ENCODE measurements at regions not wholly inside any gene's neighbourhood (a gene's known extent, or its start where the extent isn't known, plus 50 kb on each side); places are given as distances from the start of the nearest gene placed in this dataset.

DNA sequence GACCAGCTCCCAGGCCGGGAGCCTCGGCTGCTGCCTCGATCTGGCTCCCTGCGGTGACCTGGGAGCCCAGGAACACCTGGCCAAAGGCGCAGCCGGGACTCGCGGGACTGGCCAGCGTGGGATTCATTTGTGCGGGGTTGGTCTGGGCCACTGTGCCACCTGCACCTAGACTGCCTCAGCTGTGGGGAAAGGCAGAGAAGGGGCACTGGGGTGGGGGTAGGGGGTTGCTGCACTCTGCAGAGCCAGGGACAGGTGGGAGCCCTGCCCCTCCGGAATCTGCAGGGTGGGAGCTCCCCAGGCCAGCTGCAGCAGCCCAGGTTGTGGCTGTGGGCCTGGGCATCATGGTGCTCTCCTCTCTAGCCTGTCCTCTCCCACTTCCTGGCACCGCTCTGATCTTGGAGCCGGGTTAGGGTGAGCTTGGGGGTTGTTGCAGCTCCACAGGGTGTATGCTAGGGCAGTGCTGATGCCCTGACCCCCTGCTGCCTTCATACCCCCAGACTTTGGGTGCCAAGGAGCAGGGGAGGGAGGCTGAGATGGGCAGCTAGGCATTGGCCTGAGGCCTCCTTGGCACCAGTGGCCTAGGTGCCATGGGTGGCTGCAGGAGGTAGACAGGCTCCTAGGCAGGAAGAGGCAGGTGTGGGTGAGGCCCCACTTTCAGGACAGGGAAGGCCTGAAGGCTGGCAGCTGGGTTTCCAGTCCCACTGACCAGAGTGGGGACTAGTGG lies 57.5 kb upstream of the ETV3 start:
- no peaks in the 10 kb centered on the region for H3K36me3 Mint-ChIP-seq (ENCODE audit: low read depth)
- TF ChIP-seq, protein P1, sequence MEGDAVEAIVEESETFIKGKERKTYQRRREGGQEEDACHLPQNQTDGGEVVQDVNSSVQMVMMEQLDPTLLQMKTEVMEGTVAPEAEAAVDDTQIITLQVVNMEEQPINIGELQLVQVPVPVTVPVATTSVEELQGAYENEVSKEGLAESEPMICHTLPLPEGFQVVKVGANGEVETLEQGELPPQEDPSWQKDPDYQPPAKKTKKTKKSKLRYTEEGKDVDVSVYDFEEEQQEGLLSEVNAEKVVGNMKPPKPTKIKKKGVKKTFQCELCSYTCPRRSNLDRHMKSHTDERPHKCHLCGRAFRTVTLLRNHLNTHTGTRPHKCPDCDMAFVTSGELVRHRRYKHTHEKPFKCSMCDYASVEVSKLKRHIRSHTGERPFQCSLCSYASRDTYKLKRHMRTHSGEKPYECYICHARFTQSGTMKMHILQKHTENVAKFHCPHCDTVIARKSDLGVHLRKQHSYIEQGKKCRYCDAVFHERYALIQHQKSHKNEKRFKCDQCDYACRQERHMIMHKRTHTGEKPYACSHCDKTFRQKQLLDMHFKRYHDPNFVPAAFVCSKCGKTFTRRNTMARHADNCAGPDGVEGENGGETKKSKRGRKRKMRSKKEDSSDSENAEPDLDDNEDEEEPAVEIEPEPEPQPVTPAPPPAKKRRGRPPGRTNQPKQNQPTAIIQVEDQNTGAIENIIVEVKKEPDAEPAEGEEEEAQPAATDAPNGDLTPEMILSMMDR (conservative IDR thresholded peaks at IDR 0.05) = no peak
- H3K27me3 Mint-ChIP-seq (ENCODE audit: insufficient read depth) = peaks cover 13% of the 10 kb centered on the region
- peaks cover 15% of the 10 kb centered on the region for H3K4me1 Mint-ChIP-seq
- Histone ChIP-seq H3K4me1 (ENCODE audit: control insufficient read depth, insufficient read depth, low read length) (no peaks in the 10 kb centered on the region), H3K4me3 (ENCODE audit: low read length) (no peak overlapping the region), H3K9ac (ENCODE audit: extremely low read depth, low read length, poor library complexity, severe bottlenecking) (no peak overlapping the region), H3K27me3 (ENCODE audit: control insufficient read depth, insufficient read depth, low read length, poor library complexity, severe bottlenecking) (no peaks in the 10 kb centered on the region), H3K36me3 (ENCODE audit: control insufficient read depth, insufficient read depth, low read length) (no peaks in the 10 kb centered on the region), H3K27ac (ENCODE audit: low read depth, low read length) (no peak overlapping the region), H3K9me3 (ENCODE audit: control insufficient read depth, low read length) (no peaks in the 10 kb centered on the region)
- peak; percentile 43 for DNase-seq
- H3K4me3 Mint-ChIP-seq = no peak overlapping the region
- no peaks in the 10 kb centered on the region for H3K9me3 Mint-ChIP-seq
- H3K27ac Mint-ChIP-seq = no peak overlapping the region
- WGBS, 2 experiments (ENCODE audit: insufficient coverage in 1 of 2, insufficient read length in 1 of 2) = 93 to 94% methylated on average over 8 to 13 of the region's 13 CpGs

DNA sequence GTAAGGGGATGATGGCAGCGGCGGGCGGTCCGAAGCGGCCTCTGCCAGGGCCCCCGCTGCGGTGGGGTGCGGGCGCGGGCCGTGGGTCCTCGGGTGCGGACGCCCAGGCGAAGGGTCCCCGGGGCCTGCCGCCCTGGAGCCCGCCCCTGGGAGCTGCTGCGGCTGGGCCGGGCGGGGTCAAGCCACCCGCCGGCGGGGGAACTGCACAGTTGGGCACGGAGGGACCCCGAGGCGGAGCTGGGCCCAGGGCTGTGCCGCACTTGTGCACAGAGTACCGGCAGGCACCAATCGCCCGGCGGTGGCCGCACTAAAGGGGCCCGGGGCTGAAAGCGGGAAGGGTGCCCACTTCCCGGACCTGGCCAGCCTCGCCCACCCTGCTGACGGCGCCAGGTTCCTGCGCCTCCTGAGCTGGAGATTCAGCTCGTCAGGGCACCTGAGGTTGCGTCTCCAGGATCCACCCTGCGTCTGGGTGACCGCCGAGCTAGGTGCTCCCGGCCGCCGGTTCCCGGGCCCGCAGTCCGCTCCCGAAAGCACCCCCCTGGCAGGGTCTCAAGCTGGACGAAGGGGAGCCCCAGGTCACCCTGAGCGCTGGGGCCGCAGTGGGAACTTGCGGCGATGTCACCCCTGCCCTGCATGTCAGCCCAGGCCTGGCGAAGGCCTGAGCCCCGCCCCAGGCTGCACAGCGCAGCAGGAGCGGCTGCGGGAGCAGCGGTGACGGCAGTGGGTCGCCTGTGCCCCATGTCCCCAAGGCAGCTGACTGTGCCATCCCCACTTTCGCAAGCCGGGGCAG lies 56.7 kb upstream of the ETV3 start:
- no peaks in the 10 kb centered on the region for H3K27me3 ChIP-seq (ENCODE audit: control insufficient read depth, insufficient read depth, low read length, poor library complexity, severe bottlenecking)
- H3K36me3 ChIP-seq (ENCODE audit: control insufficient read depth, insufficient read depth, low read length) = no peaks in the 10 kb centered on the region
- H3K9ac ChIP-seq (ENCODE audit: extremely low read depth, low read length, poor library complexity, severe bottlenecking) = no peak overlapping the region
- H3K9me3 ChIP-seq (ENCODE audit: control insufficient read depth, low read length) = no peaks in the 10 kb centered on the region
- TF ChIP-seq, protein P1 (conservative IDR thresholded peaks at IDR 0.05) = no peak
- DNase-seq = peak; percentile 57
- whole genome bisulfite sequencing, 2 experiments (ENCODE audit: insufficient coverage in 1 of 2, insufficient read length in 1 of 2) = 94% methylated on average over 40 to 67 of the region's 67 CpGs
- H3K9me3 Mint-ChIP-seq = no peaks in the 10 kb centered on the region
- H3K36me3 Mint-ChIP-seq (ENCODE audit: low read depth) = no peaks in the 10 kb centered on the region
- H3K4me3 Mint-ChIP-seq = no peak overlapping the region
- H3K4me1 Mint-ChIP-seq = peaks cover 15% of the 10 kb centered on the region
- H3K27me3 Mint-ChIP-seq (ENCODE audit: insufficient read depth) = peaks cover 15% of the 10 kb centered on the region
- H3K27ac Mint-ChIP-seq = no peak overlapping the region
- no peaks in the 10 kb centered on the region for H3K4me1 ChIP-seq (ENCODE audit: control insufficient read depth, insufficient read depth, low read length)
- no peak overlapping the region for H3K4me3 ChIP-seq (ENCODE audit: low read length)
- H3K27ac ChIP-seq (ENCODE audit: low read depth, low read length) = no peak overlapping the region

DNA sequence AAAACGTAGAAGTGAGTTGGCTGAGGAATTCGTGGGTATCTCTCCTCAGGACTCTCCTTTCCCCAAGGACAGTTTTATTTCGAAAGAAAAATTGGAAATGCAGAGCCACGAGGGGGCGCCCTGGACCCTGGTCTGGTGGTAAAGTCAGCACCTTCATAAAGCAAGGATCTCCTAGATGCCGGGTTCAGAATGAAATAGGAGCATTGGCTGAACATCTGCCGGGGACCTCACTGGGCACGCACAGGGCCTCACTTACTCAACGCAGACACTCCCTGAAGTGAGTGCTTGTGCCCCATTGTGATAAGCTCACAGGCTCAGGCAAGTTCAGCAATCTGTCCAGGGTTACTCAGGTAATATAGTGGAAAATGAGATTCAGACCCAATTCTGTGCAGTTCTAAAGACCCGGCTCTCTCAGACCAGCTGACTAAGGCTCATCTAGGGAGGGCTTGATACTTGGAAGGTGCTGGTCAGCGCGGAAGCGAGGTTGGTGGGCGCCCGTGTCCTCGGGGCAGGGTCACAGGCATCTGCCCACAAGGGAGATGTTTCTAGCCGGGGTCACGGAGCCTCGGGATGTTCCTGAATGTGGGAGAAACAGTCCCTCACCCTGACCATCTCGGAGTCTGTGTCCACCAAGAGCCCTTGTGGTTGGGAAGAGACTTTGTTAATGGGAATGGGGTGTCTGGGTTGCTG lies 55.7 kb upstream of the ETV3 start:
- H3K9ac ChIP-seq (ENCODE audit: extremely low read depth, low read length, poor library complexity, severe bottlenecking) = no peak overlapping the region
- H3K27me3 ChIP-seq (ENCODE audit: control insufficient read depth, insufficient read depth, low read length, poor library complexity, severe bottlenecking) = no peaks in the 10 kb centered on the region
- H3K4me3 ChIP-seq (ENCODE audit: low read length) = no peak overlapping the region
- no peaks in the 10 kb centered on the region for H3K9me3 Mint-ChIP-seq
- peaks cover 15% of the 10 kb centered on the region for H3K4me1 Mint-ChIP-seq
- H3K4me1 ChIP-seq (ENCODE audit: control insufficient read depth, insufficient read depth, low read length) = no peaks in the 10 kb centered on the region
- H3K36me3 ChIP-seq (ENCODE audit: control insufficient read depth, insufficient read depth, low read length) = no peaks in the 10 kb centered on the region
- no peaks in the 10 kb centered on the region for H3K9me3 ChIP-seq (ENCODE audit: control insufficient read depth, low read length)
- no peaks in the 10 kb centered on the region for H3K36me3 Mint-ChIP-seq (ENCODE audit: low read depth)
- peak; percentile 96 for DNase-seq
- WGBS, 2 experiments (ENCODE audit: insufficient coverage in 1 of 2, insufficient read length in 1 of 2) = 55 to 58% methylated on average over 16 to 20 of the region's 20 CpGs
- TF ChIP-seq, protein P1 (conservative IDR thresholded peaks at IDR 0.05) = peak; percentile 92
- no peak overlapping the region for H3K27ac Mint-ChIP-seq
- peaks cover 16% of the 10 kb centered on the region for H3K27me3 Mint-ChIP-seq (ENCODE audit: insufficient read depth)
- H3K27ac ChIP-seq (ENCODE audit: low read depth, low read length) = no peak overlapping the region
- H3K4me3 Mint-ChIP-seq = no peak overlapping the region

Data from endodermal cell (in vitro differentiated cells).